ENCODE measurements at regions not wholly inside any gene's neighbourhood (a gene's known extent, or its start where the extent isn't known, plus 50 kb on each side); places are given as distances from the start of the nearest gene placed in this dataset.

DNA sequence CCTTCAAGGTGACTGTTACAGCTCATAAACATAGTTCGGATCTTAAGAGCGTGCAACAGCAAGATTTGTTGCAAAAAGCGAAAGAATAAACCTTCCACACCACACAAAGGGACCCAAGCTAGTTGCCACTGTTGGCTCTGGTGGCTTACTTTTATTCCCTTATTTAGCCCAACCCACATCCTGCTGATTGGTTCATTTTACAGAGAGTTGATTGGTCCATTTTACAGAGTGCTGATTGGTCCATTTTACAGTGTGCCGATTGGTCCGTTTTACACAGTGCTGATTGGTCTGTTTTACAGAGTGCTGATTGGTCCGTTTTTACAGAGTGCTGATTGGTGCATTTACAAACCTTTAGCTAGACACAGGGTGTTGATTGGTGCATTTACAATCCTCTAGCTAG lies 776.9 kb upstream of the CNTN5 start:
- H3K9me3 ChIP-seq = no peaks in the 10 kb centered on the region
- H3K4me1 ChIP-seq = no peaks in the 10 kb centered on the region
- 76 to 77% methylated on average over 6 of the region's 6 CpGs for WGBS, 2 donors
- no peaks in the 10 kb centered on the region for H3K36me3 ChIP-seq
- no peak for DNase-seq
- TF ChIP-seq, protein P1, sequence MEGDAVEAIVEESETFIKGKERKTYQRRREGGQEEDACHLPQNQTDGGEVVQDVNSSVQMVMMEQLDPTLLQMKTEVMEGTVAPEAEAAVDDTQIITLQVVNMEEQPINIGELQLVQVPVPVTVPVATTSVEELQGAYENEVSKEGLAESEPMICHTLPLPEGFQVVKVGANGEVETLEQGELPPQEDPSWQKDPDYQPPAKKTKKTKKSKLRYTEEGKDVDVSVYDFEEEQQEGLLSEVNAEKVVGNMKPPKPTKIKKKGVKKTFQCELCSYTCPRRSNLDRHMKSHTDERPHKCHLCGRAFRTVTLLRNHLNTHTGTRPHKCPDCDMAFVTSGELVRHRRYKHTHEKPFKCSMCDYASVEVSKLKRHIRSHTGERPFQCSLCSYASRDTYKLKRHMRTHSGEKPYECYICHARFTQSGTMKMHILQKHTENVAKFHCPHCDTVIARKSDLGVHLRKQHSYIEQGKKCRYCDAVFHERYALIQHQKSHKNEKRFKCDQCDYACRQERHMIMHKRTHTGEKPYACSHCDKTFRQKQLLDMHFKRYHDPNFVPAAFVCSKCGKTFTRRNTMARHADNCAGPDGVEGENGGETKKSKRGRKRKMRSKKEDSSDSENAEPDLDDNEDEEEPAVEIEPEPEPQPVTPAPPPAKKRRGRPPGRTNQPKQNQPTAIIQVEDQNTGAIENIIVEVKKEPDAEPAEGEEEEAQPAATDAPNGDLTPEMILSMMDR (IDR thresholded peaks at IDR 0.05) = no peak
- no peak for TF ChIP-seq POLR2A (IDR thresholded peaks at IDR 0.05)
- H3K27me3 ChIP-seq = no peaks in the 10 kb centered on the region
- H3K4me3 ChIP-seq = no peak overlapping the region
- H3K27ac ChIP-seq = no peak overlapping the region
- intact Hi-C loops (cut with DNase I) = no loop called here

GRCh38 chr11:98260983-98261382 lies 759.8 kb upstream of the CNTN5 start:
- H3K27ac ChIP-seq = no peak overlapping the region
- H3K27me3 ChIP-seq = no peaks in the 10 kb centered on the region
- no peak for TF ChIP-seq POLR2A (IDR thresholded peaks at IDR 0.05)
- TF ChIP-seq, protein P1 (IDR thresholded peaks at IDR 0.05) = no peak
- WGBS, 2 donors = 70 to 96% methylated on average over 1 of the region's 1 CpG
- H3K9me3 ChIP-seq = no peaks in the 10 kb centered on the region
- H3K36me3 ChIP-seq = no peaks in the 10 kb centered on the region
- H3K4me3 ChIP-seq = no peak overlapping the region
- no peak for DNase-seq
- no peaks in the 10 kb centered on the region for H3K4me1 ChIP-seq
- intact Hi-C loops (cut with DNase I) = no loop called here

DNA sequence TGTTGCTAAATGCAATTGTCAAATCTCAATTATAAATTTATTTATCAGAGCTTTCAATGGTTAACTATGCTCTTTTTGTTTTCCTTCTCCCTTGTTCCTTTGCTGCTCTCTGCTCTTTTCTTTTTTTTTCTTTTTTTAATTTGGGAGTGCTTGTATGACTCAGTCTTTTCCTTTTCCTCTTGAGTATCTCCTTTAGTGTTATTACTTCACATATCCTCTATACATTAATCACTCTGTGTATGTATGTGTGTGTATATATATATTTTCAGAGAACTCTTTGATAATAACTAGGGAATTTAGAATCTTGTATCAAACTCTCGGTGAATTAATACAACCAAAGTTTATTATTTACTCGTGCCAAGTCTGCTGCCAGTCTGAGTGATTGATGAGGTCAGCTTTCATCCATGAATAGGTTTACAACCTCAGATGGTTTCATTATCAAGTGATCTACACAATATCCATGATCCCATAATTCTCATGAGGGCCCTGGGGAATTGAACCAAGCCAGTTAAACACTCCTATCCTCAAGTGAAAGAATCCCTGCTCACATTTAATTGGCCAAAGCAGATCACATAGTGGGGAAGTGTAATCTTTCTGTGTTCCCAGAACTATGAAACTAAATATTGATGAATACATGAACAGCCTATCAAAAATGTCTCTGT lies 743.4 kb upstream of the CNTN5 start:
- 23 to 36% methylated on average over 2 of the region's 2 CpGs for WGBS, 2 donors
- Histone ChIP-seq H3K4me1 (no peaks in the 10 kb centered on the region), H3K9me3 (no peaks in the 10 kb centered on the region), H3K4me3 (no peak overlapping the region), H3K36me3 (no peaks in the 10 kb centered on the region), H3K27me3 (no peaks in the 10 kb centered on the region), H3K27ac (no peak overlapping the region)
- intact Hi-C loops (cut with DNase I) = no loop called here
- TF ChIP-seq POLR2A (IDR thresholded peaks at IDR 0.05) = no peak
- TF ChIP-seq, protein P1 (IDR thresholded peaks at IDR 0.05) = no peak
- DNase-seq = no peak

- Histone ChIP-seq H3K4me3 (no peak overlapping the region), H3K36me3 (no peaks in the 10 kb centered on the region), H3K27ac (no peak overlapping the region), H3K4me1 (no peaks in the 10 kb centered on the region), H3K27me3 (no peaks in the 10 kb centered on the region), H3K9me3 (no peaks in the 10 kb centered on the region)
- TF ChIP-seq POLR2A (IDR thresholded peaks at IDR 0.05) = no peak
- TF ChIP-seq, protein P1 (IDR thresholded peaks at IDR 0.05) = no peak
- DNase-seq = no peak
- intact Hi-C loops (cut with DNase I) = no loop called here
- 68 to 72% methylated on average over 3 of the region's 3 CpGs for WGBS, 2 donors
Measured at GRCh38 chr11:98289617-98290263, 731.0 kb upstream of the CNTN5 start.

DNA sequence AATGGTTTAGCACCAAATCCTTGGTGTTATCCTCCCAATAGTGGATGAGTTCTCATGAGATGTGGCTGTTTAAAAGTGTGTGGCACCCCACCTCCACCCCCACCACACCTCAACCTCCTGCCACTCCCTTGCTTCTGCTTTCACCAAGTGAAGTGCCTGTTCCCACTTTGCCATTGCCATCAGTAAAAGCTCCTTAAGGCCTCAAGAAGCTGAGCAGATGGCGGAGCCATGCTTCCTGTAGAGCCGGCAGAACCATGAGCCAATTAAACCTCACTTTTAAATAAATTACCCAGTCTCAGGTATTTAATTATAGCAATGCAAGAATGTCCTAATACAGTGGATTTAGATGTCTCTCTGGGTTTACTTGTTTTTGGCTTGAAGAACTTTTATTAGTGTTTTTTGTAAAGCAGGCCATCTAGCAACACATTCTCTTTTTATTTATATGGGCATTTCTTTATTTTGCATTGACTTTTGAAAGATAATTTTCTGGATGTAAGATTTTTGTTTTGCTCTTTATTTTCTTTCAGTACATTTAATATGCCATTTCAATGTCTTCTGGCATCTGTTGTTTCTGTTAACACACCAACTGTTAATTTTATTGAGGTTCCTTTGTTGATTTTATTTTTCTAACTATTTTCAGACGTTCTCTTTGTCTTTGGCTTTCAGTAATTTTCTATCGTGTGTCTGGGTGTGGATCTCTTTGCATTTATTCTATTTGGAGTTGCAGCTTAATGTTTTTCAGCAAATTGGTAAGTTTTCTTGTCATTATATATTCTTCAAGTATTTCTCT lies 724.5 kb upstream of the CNTN5 start:
- 51 to 55% methylated on average over 4 of the region's 4 CpGs for WGBS, 2 donors
- Histone ChIP-seq H3K4me3 (no peak overlapping the region), H3K9me3 (no peaks in the 10 kb centered on the region), H3K27me3 (no peaks in the 10 kb centered on the region), H3K27ac (no peak overlapping the region), H3K4me1 (no peaks in the 10 kb centered on the region), H3K36me3 (no peaks in the 10 kb centered on the region)
- DNase-seq = no peak
- intact Hi-C loops (cut with DNase I) = no loop called here
- no peak for TF ChIP-seq POLR2A (IDR thresholded peaks at IDR 0.05)
- TF ChIP-seq, protein P1 (IDR thresholded peaks at IDR 0.05) = no peak

All from esophagus squamous epithelium (tissue), 5 donors.